CD4-positive, alpha-beta T cell (primary cell): ENCODE measurements at regions not wholly inside any gene's neighbourhood (a gene's known extent, or its start where the extent isn't known, plus 50 kb on each side); places are given as distances from the start of the nearest gene placed in this dataset.

Source experiments
- ATAC-seq: fragments of 200-7000 bp; cut with Tn5 transposase; one replicate; pipeline ENCODE4 v1.10.0; 2022; ENCODE audit warnings: mild to moderate bottlenecking; ENCODE audit not compliant: poor library complexity
- CTCF ChIA-PET: fragments of 350-600 bp; sonication (Branson Sonifier 250); formaldehyde crosslinking; loops from one replicate; lab custom pipeline; 2021; ENCODE audit warnings: antibody characterized with exemption, inconsistent platforms; lab: Charles Lee
- POLR2A ChIA-PET: fragments of 350-600 bp; sonication (Branson Sonifier 250); formaldehyde crosslinking; loops from one replicate; lab custom pipeline; 2021; ENCODE audit warnings: antibody characterized with exemption, inconsistent platforms; lab: Charles Lee
- DNase-seq, 14 experiments: peaks; one replicate each; pipeline ENCODE4 v3.0.0-alpha.2; 2013 to 2020; ENCODE audit warnings: mixed read lengths in 2 of 14
- H3K27ac ChIP-seq, 2 donors: one replicate each; pipeline versions ENCODE4 v1.5.1 to v1.7.0; 2013; ENCODE audit warnings: low read length in 2 of 2, low read depth in 1 of 2, mild to moderate bottlenecking in 1 of 2
- H3K27me3 ChIP-seq, 2 experiments: 1 replicate in 1 of 2; 2 replicates in 1 of 2; pipeline versions ENCODE4 v1.6.1 to v1.7.0; 2013; ENCODE audit warnings: low read length in 2 of 2, control low read depth in 1 of 2, mild to moderate bottlenecking in 1 of 2, moderate library complexity in 1 of 2; ENCODE audit not compliant: insufficient read depth in 2 of 2, control insufficient read depth in 1 of 2
- H3K36me3 ChIP-seq: one replicate; pipeline ENCODE4 v1.6.1; 2013; ENCODE audit warnings: low read length, control low read depth; ENCODE audit not compliant: insufficient read depth
- H3K4me1 ChIP-seq: one replicate; pipeline ENCODE4 v1.6.1; 2013; ENCODE audit warnings: low read length, control low read depth; ENCODE audit not compliant: insufficient read depth
- H3K4me3 ChIP-seq: one replicate; pipeline ENCODE4 v1.5.1; 2013; ENCODE audit warnings: mild to moderate bottlenecking, low read length, moderate library complexity
- H3K9me3 ChIP-seq, 2 experiments: 1 replicate in 1 of 2; 2 replicates in 1 of 2; pipeline versions ENCODE4 v1.6.1 to v1.7.0; 2013; ENCODE audit warnings: low read length in 2 of 2, mild to moderate bottlenecking in 2 of 2, control low read depth in 1 of 2, moderate library complexity in 1 of 2; ENCODE audit not compliant: control insufficient read depth in 1 of 2, insufficient read depth in 1 of 2
- H3K27ac Mint-ChIP-seq: one replicate; pipeline ENCODE4 v1.8.0; 2020; ENCODE audit warnings: mixed read lengths
- H3K27me3 Mint-ChIP-seq: one replicate; pipeline ENCODE4 v1.8.0; 2021; ENCODE audit warnings: mixed read lengths
- H3K36me3 Mint-ChIP-seq: one replicate; pipeline ENCODE4 v1.8.0; 2021; ENCODE audit warnings: low read depth, mixed read lengths
- H3K4me1 Mint-ChIP-seq: one replicate; pipeline ENCODE4 v1.8.0; 2021; ENCODE audit warnings: low read depth, mixed read lengths
- H3K4me3 Mint-ChIP-seq: one replicate; pipeline ENCODE4 v1.8.0; 2020; ENCODE audit warnings: mild to moderate bottlenecking, mixed read lengths
- H3K9me3 Mint-ChIP-seq: one replicate; pipeline ENCODE4 v1.8.0; 2020; ENCODE audit warnings: mixed read lengths
- CTCF ChIP-seq: fragments of 200-600 bp; IDR thresholded peaks from one replicate; pipeline ENCODE4 v1.8.0; 2022; ENCODE audit warnings: antibody characterized with exemption, mild to moderate bottlenecking
- intact Hi-C, 2 experiments: fragments of 100-400 bp; cut with DNase I in 1 of 2; cut with micrococcal nuclease in 1 of 2; formaldehyde crosslinking; loops; one replicate each; pipeline versions ENCODE4 v1.15.1 to v1.9.0; 2023 to 2025; cut with DNase I, micrococcal nuclease

DNA sequence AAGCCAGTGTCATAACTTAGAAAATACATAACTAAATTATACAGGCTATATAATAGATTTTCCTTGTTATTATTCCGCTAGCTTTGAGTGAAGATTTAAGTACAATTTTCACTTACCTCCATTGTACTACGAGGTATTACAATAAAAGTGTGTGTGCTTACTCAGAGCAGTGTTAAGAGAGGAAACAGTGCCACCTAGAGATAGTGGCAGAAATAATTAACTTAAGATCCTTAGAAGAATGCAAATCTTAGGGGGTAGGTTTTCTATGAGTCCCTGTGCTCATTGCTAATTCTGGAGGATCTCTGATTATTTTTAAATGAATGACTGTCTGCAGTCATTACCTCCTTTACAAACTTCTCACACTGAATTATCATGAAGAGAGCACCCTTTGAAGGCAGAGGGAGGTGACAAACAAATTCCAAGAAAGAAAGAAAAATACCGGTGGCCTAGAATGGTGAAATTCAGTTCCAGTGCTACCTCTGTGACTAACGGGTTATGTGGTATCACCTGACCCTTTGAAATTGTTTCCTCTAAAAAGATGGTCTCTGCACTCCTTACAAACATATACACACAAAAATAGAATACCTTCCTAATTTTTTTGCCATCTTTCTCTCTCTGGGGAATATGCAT is 379.8 kb downstream of the TRIM36 start:
- DNase-seq: no peak
- Histone ChIP-seq H3K27ac (no peak overlapping the region), H3K4me1 (no peaks in the 10 kb centered on the region), H3K27me3 (no peaks in the 10 kb centered on the region), H3K4me3 (no peak overlapping the region), H3K36me3 (no peaks in the 10 kb centered on the region), H3K9me3 (no peaks in the 10 kb centered on the region)
- H3K36me3 Mint-ChIP-seq: no peaks in the 10 kb centered on the region
- POLR2A ChIA-PET: no interaction called here
- no peak for ATAC-seq
- H3K4me1 Mint-ChIP-seq: no peaks in the 10 kb centered on the region
- H3K4me3 Mint-ChIP-seq: no peak overlapping the region
- CTCF ChIA-PET: no interaction called here
- no peak for TF ChIP-seq CTCF
- H3K9me3 Mint-ChIP-seq: no peaks in the 10 kb centered on the region
- H3K27me3 Mint-ChIP-seq: no peaks in the 10 kb centered on the region
- intact Hi-C loops: no loop called here
- H3K27ac Mint-ChIP-seq: no peak overlapping the region

- Histone ChIP-seq H3K27me3 (no peaks in the 10 kb centered on the region), H3K27ac (no peak overlapping the region), H3K9me3 (peaks cover 0 to 12% of the 10 kb centered on the region in 2 experiments), H3K36me3 (no peaks in the 10 kb centered on the region), H3K4me1 (no peaks in the 10 kb centered on the region), H3K4me3 (no peak overlapping the region)
- DNase-seq (no peak), ATAC-seq (no peak)
- POLR2A ChIA-PET: no interaction called here
- TF ChIP-seq CTCF: no peak
- intact Hi-C loops: no loop called here
- Mint-ChIP-seq H3K4me1 (no peaks in the 10 kb centered on the region), H3K36me3 (no peaks in the 10 kb centered on the region), H3K9me3 (no peaks in the 10 kb centered on the region), H3K27ac (no peak overlapping the region), H3K27me3 (no peaks in the 10 kb centered on the region), H3K4me3 (no peak overlapping the region)
- CTCF ChIA-PET: no interaction called here
These were observed 386.8 kb downstream of the TRIM36 start for GRCh38 chr5:114782869-114783268.

DNA sequence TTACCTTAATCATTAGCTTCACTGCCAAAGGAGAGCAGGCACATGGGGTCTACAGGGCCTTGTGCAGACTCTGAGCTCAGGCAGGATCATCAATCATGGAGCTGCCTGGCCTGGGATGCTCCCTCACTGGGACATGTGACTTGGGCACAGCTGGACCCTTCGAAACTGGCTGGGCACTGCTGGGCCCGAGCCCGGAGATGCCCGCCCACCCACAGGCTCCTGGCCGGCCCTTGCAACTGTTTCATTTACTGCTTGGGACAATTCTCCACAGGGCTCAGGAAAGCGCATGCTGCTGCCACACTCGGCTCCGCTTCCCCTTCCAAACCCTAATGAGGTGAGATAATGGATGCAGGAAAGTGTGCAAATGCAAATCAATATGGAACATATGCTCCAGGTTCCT is 387.5 kb downstream of the TRIM36 start:
- no peaks in the 10 kb centered on the region for H3K27me3 ChIP-seq
- Mint-ChIP-seq H3K4me3 (no peak overlapping the region), H3K36me3 (no peaks in the 10 kb centered on the region), H3K4me1 (no peaks in the 10 kb centered on the region), H3K9me3 (no peaks in the 10 kb centered on the region), H3K27ac (no peak overlapping the region), H3K27me3 (no peaks in the 10 kb centered on the region)
- H3K9me3 ChIP-seq: peaks cover 0 to 12% of the 10 kb centered on the region in 2 experiments
- intact Hi-C loops: no loop called here
- DNase-seq (no peak), ATAC-seq (no peak)
- H3K27ac ChIP-seq: no peak overlapping the region
- ChIA-PET CTCF (no interaction called here), POLR2A (no interaction called here)
- no peak for TF ChIP-seq CTCF
- H3K36me3 ChIP-seq: no peaks in the 10 kb centered on the region
- no peaks in the 10 kb centered on the region for H3K4me1 ChIP-seq
- H3K4me3 ChIP-seq: no peak overlapping the region
